ENCODE measurements at regions not wholly inside any gene's neighbourhood (a gene's known extent, or its start where the extent isn't known, plus 50 kb on each side); places are given as distances from the start of the nearest gene placed in this dataset.

DNA sequence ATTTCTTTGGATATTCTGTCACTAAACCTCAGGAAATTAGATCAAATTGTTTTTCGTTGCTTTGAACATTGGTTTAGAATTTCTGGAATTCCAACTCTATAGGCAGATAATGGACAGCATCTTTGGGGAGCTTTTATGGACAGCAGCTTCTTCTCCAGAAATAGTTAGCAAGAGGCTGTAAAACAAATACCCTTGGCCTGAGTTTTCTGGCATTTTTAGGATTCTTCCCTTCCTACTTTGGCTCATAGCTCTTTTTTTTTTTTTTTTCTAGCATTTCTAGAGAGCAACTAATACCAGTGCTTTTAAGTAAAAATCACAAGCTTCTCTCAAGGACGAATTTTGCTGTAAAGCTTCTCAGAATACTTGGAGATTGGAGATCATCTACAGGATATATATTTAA lies 169.8 kb upstream of the SPRY2 start:
- no peak overlapping the region for H3K27ac ChIP-seq (ENCODE audit: low read length)
- no peaks in the 10 kb centered on the region for H3K9me2 ChIP-seq (replicated peaks; ENCODE audit: low read length)
- H4K20me1 ChIP-seq (ENCODE audit: low read length): no peaks in the 10 kb centered on the region
- H3K4me2 ChIP-seq (ENCODE audit: low read length): no peak overlapping the region
- intact Hi-C loops (cut with micrococcal nuclease): no loop called here
- H3F3A ChIP-seq (ENCODE audit: low read length, unreplicated experiment): no peaks in the 10 kb centered on the region
- no peak overlapping the region for H3K9ac ChIP-seq (ENCODE audit: low read length)
- DNase-seq (no peak), ATAC-seq (no peak)
- H3K9me3 ChIP-seq (ENCODE audit: low read length): no peaks in the 10 kb centered on the region
- ChIA-PET CTCF (interaction anchor here (0.6 kb wide), 1 partner anchor 38 kb away, joined by 3 read pairs; no protein-coding TSS in a partner anchor), POLR2A (ENCODE audit: unreplicated experiment) (no interaction called here)
- H3K4me1 ChIP-seq (ENCODE audit: insufficient read depth, low read length): no peaks in the 10 kb centered on the region
- TF ChIP-seq, protein P1, sequence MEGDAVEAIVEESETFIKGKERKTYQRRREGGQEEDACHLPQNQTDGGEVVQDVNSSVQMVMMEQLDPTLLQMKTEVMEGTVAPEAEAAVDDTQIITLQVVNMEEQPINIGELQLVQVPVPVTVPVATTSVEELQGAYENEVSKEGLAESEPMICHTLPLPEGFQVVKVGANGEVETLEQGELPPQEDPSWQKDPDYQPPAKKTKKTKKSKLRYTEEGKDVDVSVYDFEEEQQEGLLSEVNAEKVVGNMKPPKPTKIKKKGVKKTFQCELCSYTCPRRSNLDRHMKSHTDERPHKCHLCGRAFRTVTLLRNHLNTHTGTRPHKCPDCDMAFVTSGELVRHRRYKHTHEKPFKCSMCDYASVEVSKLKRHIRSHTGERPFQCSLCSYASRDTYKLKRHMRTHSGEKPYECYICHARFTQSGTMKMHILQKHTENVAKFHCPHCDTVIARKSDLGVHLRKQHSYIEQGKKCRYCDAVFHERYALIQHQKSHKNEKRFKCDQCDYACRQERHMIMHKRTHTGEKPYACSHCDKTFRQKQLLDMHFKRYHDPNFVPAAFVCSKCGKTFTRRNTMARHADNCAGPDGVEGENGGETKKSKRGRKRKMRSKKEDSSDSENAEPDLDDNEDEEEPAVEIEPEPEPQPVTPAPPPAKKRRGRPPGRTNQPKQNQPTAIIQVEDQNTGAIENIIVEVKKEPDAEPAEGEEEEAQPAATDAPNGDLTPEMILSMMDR (conservative IDR thresholded peaks at IDR 0.05; ENCODE audit: low read depth, low read length): no peak
- no peak for TF ChIP-seq EZH2phosphoT487 (IDR thresholded peaks at IDR 0.05; ENCODE audit: borderline replicate concordance, low read length)
- no peak for TF ChIP-seq EZH2 (IDR thresholded peaks at IDR 0.05; ENCODE audit: low read length, unreplicated experiment)
- no peak overlapping the region for H2AFZ ChIP-seq (ENCODE audit: low read length)
- BruUV-seq (replicated peaks): no TSS peak
- H3K79me2 ChIP-seq (ENCODE audit: low read length): no peaks in the 10 kb centered on the region
- no peaks in the 10 kb centered on the region for H3K27me3 ChIP-seq (ENCODE audit: low read length)
- H3K4me3 ChIP-seq (ENCODE audit: low read length): no peak overlapping the region
- H3K36me3 ChIP-seq (ENCODE audit: low read depth, low read length): no peaks in the 10 kb centered on the region

DNA sequence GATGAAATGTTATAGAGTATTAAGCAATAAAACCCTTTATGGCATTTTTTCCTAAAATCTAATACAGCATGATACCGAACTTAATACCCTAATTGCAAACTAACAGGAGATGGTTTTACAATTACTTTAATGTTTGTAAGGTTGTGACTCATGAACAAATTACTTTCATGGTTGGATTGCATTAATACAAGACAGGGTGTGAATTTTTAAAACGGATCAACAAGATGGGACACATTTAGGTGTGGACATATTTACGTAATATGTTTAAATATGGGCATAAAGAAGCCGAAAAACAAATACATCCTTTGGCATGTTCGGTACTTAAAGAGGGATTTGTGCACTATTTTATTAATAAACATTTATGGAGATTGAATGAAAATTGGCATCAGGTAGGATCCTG lies 168.3 kb upstream of the SPRY2 start:
- TF ChIP-seq, protein P1 (conservative IDR thresholded peaks at IDR 0.05; ENCODE audit: low read depth, low read length): no peak
- TF ChIP-seq EZH2phosphoT487 (IDR thresholded peaks at IDR 0.05; ENCODE audit: borderline replicate concordance, low read length) (no peak), EZH2 (IDR thresholded peaks at IDR 0.05; ENCODE audit: low read length, unreplicated experiment) (no peak)
- BruUV-seq (replicated peaks): no TSS peak
- H4K20me1 ChIP-seq (ENCODE audit: low read length): no peaks in the 10 kb centered on the region
- H3K79me2 ChIP-seq (ENCODE audit: low read length): no peaks in the 10 kb centered on the region
- no peaks in the 10 kb centered on the region for H3F3A ChIP-seq (ENCODE audit: low read length, unreplicated experiment)
- H2AFZ ChIP-seq (ENCODE audit: low read length): no peak overlapping the region
- no peaks in the 10 kb centered on the region for H3K9me3 ChIP-seq (ENCODE audit: low read length)
- H3K9me2 ChIP-seq (replicated peaks; ENCODE audit: low read length): no peaks in the 10 kb centered on the region
- H3K36me3 ChIP-seq (ENCODE audit: low read depth, low read length): no peaks in the 10 kb centered on the region
- no peak for ATAC-seq
- no peaks in the 10 kb centered on the region for H3K27me3 ChIP-seq (ENCODE audit: low read length)
- intact Hi-C loops (cut with micrococcal nuclease): no loop called here
- H3K27ac ChIP-seq (ENCODE audit: low read length): no peak overlapping the region
- no peak overlapping the region for H3K4me3 ChIP-seq (ENCODE audit: low read length)
- CTCF ChIA-PET: no interaction called here
- POLR2A ChIA-PET (ENCODE audit: unreplicated experiment): no interaction called here
- DNase-seq: no peak
- no peaks in the 10 kb centered on the region for H3K4me1 ChIP-seq (ENCODE audit: insufficient read depth, low read length)
- no peak overlapping the region for H3K9ac ChIP-seq (ENCODE audit: low read length)
- no peak overlapping the region for H3K4me2 ChIP-seq (ENCODE audit: low read length)

DNA sequence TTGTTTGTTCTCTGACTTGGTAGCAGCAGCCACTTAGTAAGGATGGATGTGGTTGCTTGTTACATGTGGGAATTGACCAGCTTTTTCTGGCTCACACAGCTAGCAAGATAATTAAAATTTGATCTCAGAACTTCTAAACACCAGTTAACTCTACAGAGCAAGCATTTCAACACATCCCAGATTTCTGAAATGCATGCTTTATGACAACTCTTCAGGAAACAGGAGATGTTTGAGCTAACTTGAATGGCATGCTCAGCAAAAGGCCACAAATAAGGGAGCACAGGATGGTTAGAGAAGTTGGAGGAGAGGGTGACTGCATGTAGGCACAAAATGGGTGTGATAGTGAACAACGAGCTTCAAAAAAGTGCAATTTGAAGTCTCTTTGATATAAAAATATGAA lies 167.1 kb upstream of the SPRY2 start:
- ATAC-seq: no peak
- no peak overlapping the region for H3K27ac ChIP-seq (ENCODE audit: low read length)
- no peaks in the 10 kb centered on the region for H3F3A ChIP-seq (ENCODE audit: low read length, unreplicated experiment)
- H3K4me2 ChIP-seq (ENCODE audit: low read length): no peak overlapping the region
- H3K4me3 ChIP-seq (ENCODE audit: low read length): no peak overlapping the region
- no peaks in the 10 kb centered on the region for H3K4me1 ChIP-seq (ENCODE audit: insufficient read depth, low read length)
- intact Hi-C loops (cut with micrococcal nuclease): no loop called here
- H3K9ac ChIP-seq (ENCODE audit: low read length): no peak overlapping the region
- no peak for DNase-seq
- no peaks in the 10 kb centered on the region for H3K9me3 ChIP-seq (ENCODE audit: low read length)
- H4K20me1 ChIP-seq (ENCODE audit: low read length): no peaks in the 10 kb centered on the region
- H2AFZ ChIP-seq (ENCODE audit: low read length): no peak overlapping the region
- POLR2A ChIA-PET (ENCODE audit: unreplicated experiment): no interaction called here
- H3K9me2 ChIP-seq (replicated peaks; ENCODE audit: low read length): no peaks in the 10 kb centered on the region
- H3K79me2 ChIP-seq (ENCODE audit: low read length): no peaks in the 10 kb centered on the region
- H3K36me3 ChIP-seq (ENCODE audit: low read depth, low read length): no peaks in the 10 kb centered on the region
- H3K27me3 ChIP-seq (ENCODE audit: low read length): no peaks in the 10 kb centered on the region
- CTCF ChIA-PET: no interaction called here
- TF ChIP-seq, protein P1 (conservative IDR thresholded peaks at IDR 0.05; ENCODE audit: low read depth, low read length): no peak
- TF ChIP-seq EZH2phosphoT487 (IDR thresholded peaks at IDR 0.05; ENCODE audit: borderline replicate concordance, low read length): no peak
- no peak for TF ChIP-seq EZH2 (IDR thresholded peaks at IDR 0.05; ENCODE audit: low read length, unreplicated experiment)
- no TSS peak for BruUV-seq (replicated peaks)
